Kidney (tissue), 13 donors: ENCODE measurements at regions not wholly inside any gene's neighbourhood (a gene's known extent, or its start where the extent isn't known, plus 50 kb on each side); places are given as distances from the start of the nearest gene placed in this dataset.

Experiments
- DNase-seq, 5 donors: peaks; one replicate each; pipeline ENCODE4 v3.0.0-alpha.2; 2013 to 2020
- FAIRE-seq: peaks from 2 replicates; lab custom pipeline; 2012; peaks lifted over from hg19 to GRCh38; lab: Jason Lieb, UNC
- H3K27ac ChIP-seq, 2 donors: one replicate each; pipeline ENCODE4 v1.7.0; 2013; ENCODE audit warnings: low read depth in 2 of 2, low read length in 2 of 2, inconsistent platforms in 1 of 2
- H3K27me3 ChIP-seq: one replicate; pipeline ENCODE4 v1.7.1; 2013; ENCODE audit warnings: low read length, inconsistent platforms; ENCODE audit not compliant: control insufficient read depth, insufficient read depth
- H3K36me3 ChIP-seq, 3 donors: one replicate each; pipeline versions ENCODE4 v1.7.0 to v1.7.1; 2013; ENCODE audit warnings: low read length in 3 of 3, control low read depth in 1 of 3, inconsistent platforms in 1 of 3; ENCODE audit not compliant: insufficient read depth in 3 of 3, control insufficient read depth in 2 of 3
- H3K4me1 ChIP-seq, 3 donors: one replicate each; pipeline versions ENCODE4 v1.7.0 to v1.7.1; 2013; ENCODE audit warnings: low read length in 3 of 3, inconsistent platforms in 1 of 3, low read depth in 1 of 3; ENCODE audit not compliant: control insufficient read depth in 2 of 3, insufficient read depth in 2 of 3
- H3K4me3 ChIP-seq, 3 donors: one replicate each; pipeline versions ENCODE4 v1.7.0 to v1.8.1; 2013; ENCODE audit warnings: low read length in 3 of 3, control low read depth in 1 of 3, inconsistent platforms in 1 of 3
- H3K9ac ChIP-seq, 3 donors: one replicate each; pipeline versions ENCODE4 v1.7.0 to v1.7.1; 2013; ENCODE audit warnings: low read length in 3 of 3, control low read depth in 1 of 3, inconsistent platforms in 1 of 3
- H3K9me3 ChIP-seq, 3 donors: one replicate each; pipeline versions ENCODE4 v1.7.0 to v1.7.1; 2013; ENCODE audit warnings: low read length in 3 of 3, control low read depth in 1 of 3, inconsistent platforms in 1 of 3; ENCODE audit not compliant: control insufficient read depth in 2 of 3, insufficient read depth in 1 of 3
- intact Hi-C: fragments of 100-400 bp; cut with DNase I; formaldehyde crosslinking; loops from one replicate; pipeline ENCODE4 v1.11.1; 2022
- TF ChIP-seq, protein P1 (sequence below): IDR thresholded peaks from 3 replicates; pipeline ENCODE4 v1.5.1; 2012; ENCODE audit warnings: mild to moderate bottlenecking, moderate library complexity, borderline replicate concordance; ENCODE audit not compliant: insufficient read depth; ENCODE audit errors: extremely low read depth
- donor health status: control.
- donor health status: control.
- donor health status: control.
- donor health status: control.
- donor health status: control.
- donor health status: DM: yes; HTN: yes; CAD: no.
- donor health status: Normal renal cell carcinoma (clear cell type).

DNA sequence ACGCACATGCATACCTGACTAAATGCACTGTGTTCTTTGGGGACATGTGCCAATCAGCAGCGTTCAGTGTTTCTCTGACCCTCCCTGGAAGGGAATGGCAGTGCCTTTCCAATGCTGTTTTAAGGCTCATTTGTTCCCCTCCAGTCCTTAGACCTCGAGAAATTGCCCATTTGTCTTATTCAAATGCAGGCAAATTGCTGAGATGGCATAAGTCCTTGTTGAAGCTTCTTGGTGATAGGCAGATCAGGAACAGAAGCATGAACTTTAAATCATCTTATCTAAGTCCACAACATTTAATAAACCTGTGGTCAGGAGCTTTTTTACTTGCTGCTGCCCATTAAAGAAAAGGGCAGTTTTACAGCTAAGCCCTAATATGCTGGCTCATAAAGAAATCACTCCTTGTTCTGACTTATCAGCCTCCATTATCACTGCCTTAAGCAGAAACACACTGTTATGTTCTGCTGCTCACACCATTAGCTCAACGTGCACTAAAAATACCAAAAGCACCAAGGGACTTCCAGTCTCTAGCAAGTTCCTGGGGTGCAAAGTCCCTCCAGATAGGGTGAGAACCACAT, 112.9 kb upstream of the LRFN2 start:
- no peak for DNase-seq
- no peak for FAIRE-seq
- no peak overlapping the region for H3K27ac ChIP-seq
- TF ChIP-seq, protein P1, sequence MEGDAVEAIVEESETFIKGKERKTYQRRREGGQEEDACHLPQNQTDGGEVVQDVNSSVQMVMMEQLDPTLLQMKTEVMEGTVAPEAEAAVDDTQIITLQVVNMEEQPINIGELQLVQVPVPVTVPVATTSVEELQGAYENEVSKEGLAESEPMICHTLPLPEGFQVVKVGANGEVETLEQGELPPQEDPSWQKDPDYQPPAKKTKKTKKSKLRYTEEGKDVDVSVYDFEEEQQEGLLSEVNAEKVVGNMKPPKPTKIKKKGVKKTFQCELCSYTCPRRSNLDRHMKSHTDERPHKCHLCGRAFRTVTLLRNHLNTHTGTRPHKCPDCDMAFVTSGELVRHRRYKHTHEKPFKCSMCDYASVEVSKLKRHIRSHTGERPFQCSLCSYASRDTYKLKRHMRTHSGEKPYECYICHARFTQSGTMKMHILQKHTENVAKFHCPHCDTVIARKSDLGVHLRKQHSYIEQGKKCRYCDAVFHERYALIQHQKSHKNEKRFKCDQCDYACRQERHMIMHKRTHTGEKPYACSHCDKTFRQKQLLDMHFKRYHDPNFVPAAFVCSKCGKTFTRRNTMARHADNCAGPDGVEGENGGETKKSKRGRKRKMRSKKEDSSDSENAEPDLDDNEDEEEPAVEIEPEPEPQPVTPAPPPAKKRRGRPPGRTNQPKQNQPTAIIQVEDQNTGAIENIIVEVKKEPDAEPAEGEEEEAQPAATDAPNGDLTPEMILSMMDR = no peak
- no peaks in the 10 kb centered on the region for H3K36me3 ChIP-seq
- no peak overlapping the region for H3K4me3 ChIP-seq
- no peak overlapping the region for H3K9ac ChIP-seq
- H3K27me3 ChIP-seq = no peaks in the 10 kb centered on the region
- no peaks in the 10 kb centered on the region for H3K4me1 ChIP-seq
- intact Hi-C loops = no loop called here
- no peaks in the 10 kb centered on the region for H3K9me3 ChIP-seq

- Histone ChIP-seq H3K36me3 (no peaks in the 10 kb centered on the region), H3K9me3 (no peaks in the 10 kb centered on the region), H3K27ac (no peak overlapping the region), H3K27me3 (no peaks in the 10 kb centered on the region), H3K4me1 (no peaks in the 10 kb centered on the region), H3K4me3 (no peak overlapping the region), H3K9ac (no peak overlapping the region)
- intact Hi-C loops = no loop called here
- no peak for DNase-seq
- FAIRE-seq = no peak
- TF ChIP-seq, protein P1 = no peak
These were observed 108.7 kb upstream of the LRFN2 start for GRCh38 chr6:40695750-40696415.

GRCh38 chr6:40695114-40695513, 108.0 kb upstream of the LRFN2 start:
- intact Hi-C loops = no loop called here
- H3K27ac ChIP-seq = no peak overlapping the region
- H3K9me3 ChIP-seq = no peaks in the 10 kb centered on the region
- H3K4me1 ChIP-seq = no peaks in the 10 kb centered on the region
- no peak overlapping the region for H3K9ac ChIP-seq
- TF ChIP-seq, protein P1 = no peak
- H3K27me3 ChIP-seq = no peaks in the 10 kb centered on the region
- no peak for FAIRE-seq
- no peaks in the 10 kb centered on the region for H3K36me3 ChIP-seq
- peak in 1 of 5 donors; percentile 44 for DNase-seq
- H3K4me3 ChIP-seq = no peak overlapping the region
